ENCODE measurements at regions not wholly inside any gene's neighbourhood (a gene's known extent, or its start where the extent isn't known, plus 50 kb on each side); places are given as distances from the start of the nearest gene placed in this dataset.

- Mint-ChIP-seq H3K27ac (ENCODE audit: unreplicated experiment) (no peak overlapping the region), H3K4me1 (ENCODE audit: low read depth, unreplicated experiment) (no peaks in the 10 kb centered on the region), H3K4me3 (ENCODE audit: unreplicated experiment) (no peak overlapping the region), H3K9me3 (ENCODE audit: unreplicated experiment) (no peaks in the 10 kb centered on the region), H3K27me3 (ENCODE audit: unreplicated experiment) (peaks cover 5% of the 10 kb centered on the region), H3K36me3 (ENCODE audit: unreplicated experiment) (no peaks in the 10 kb centered on the region)
- no peak for TF ChIP-seq CTCF (IDR thresholded peaks at IDR 0.05; ENCODE audit: partially characterized antibody, unreplicated experiment)
- DNase-seq: no peak
These were observed 424.8 kb upstream of the DMAC1 start for GRCh38 chr9:8224381-8224801.

- H3K27ac Mint-ChIP-seq (ENCODE audit: unreplicated experiment): no peak overlapping the region
- H3K4me3 Mint-ChIP-seq (ENCODE audit: unreplicated experiment): no peak overlapping the region
- DNase-seq: no peak
- no peaks in the 10 kb centered on the region for H3K9me3 Mint-ChIP-seq (ENCODE audit: unreplicated experiment)
- TF ChIP-seq CTCF (IDR thresholded peaks at IDR 0.05; ENCODE audit: partially characterized antibody, unreplicated experiment): no peak
- no peaks in the 10 kb centered on the region for H3K36me3 Mint-ChIP-seq (ENCODE audit: unreplicated experiment)
- H3K27me3 Mint-ChIP-seq (ENCODE audit: unreplicated experiment): peaks cover 5% of the 10 kb centered on the region
- no peaks in the 10 kb centered on the region for H3K4me1 Mint-ChIP-seq (ENCODE audit: low read depth, unreplicated experiment)
These were observed 424.3 kb upstream of the DMAC1 start for GRCh38 chr9:8223861-8224260.

GRCh38 chr9:8221462-8221861 lies 421.9 kb upstream of the DMAC1 start:
- Mint-ChIP-seq H3K4me3 (ENCODE audit: unreplicated experiment) (no peak overlapping the region), H3K9me3 (ENCODE audit: unreplicated experiment) (no peaks in the 10 kb centered on the region), H3K27me3 (ENCODE audit: unreplicated experiment) (peaks cover 3% of the 10 kb centered on the region), H3K36me3 (ENCODE audit: unreplicated experiment) (peaks cover 17% of the 10 kb centered on the region), H3K27ac (ENCODE audit: unreplicated experiment) (no peak overlapping the region), H3K4me1 (ENCODE audit: low read depth, unreplicated experiment) (no peaks in the 10 kb centered on the region)
- no peak for TF ChIP-seq CTCF (IDR thresholded peaks at IDR 0.05; ENCODE audit: partially characterized antibody, unreplicated experiment)
- no peak for DNase-seq

GRCh38 chr9:8208465-8208864 lies 408.9 kb upstream of the DMAC1 start:
- H3K4me1 Mint-ChIP-seq (ENCODE audit: low read depth, unreplicated experiment): no peaks in the 10 kb centered on the region
- no peak overlapping the region for H3K27ac Mint-ChIP-seq (ENCODE audit: unreplicated experiment)
- DNase-seq: no peak
- no peak overlapping the region for H3K4me3 Mint-ChIP-seq (ENCODE audit: unreplicated experiment)
- no peaks in the 10 kb centered on the region for H3K27me3 Mint-ChIP-seq (ENCODE audit: unreplicated experiment)
- no peaks in the 10 kb centered on the region for H3K9me3 Mint-ChIP-seq (ENCODE audit: unreplicated experiment)
- H3K36me3 Mint-ChIP-seq (ENCODE audit: unreplicated experiment): no peaks in the 10 kb centered on the region
- TF ChIP-seq CTCF (IDR thresholded peaks at IDR 0.05; ENCODE audit: partially characterized antibody, unreplicated experiment): no peak

- DNase-seq: no peak
- no peak for TF ChIP-seq CTCF (IDR thresholded peaks at IDR 0.05; ENCODE audit: partially characterized antibody, unreplicated experiment)
- Mint-ChIP-seq H3K27ac (ENCODE audit: unreplicated experiment) (no peak overlapping the region), H3K9me3 (ENCODE audit: unreplicated experiment) (no peaks in the 10 kb centered on the region), H3K4me1 (ENCODE audit: low read depth, unreplicated experiment) (no peaks in the 10 kb centered on the region), H3K36me3 (ENCODE audit: unreplicated experiment) (no peaks in the 10 kb centered on the region), H3K27me3 (ENCODE audit: unreplicated experiment) (no peaks in the 10 kb centered on the region), H3K4me3 (ENCODE audit: unreplicated experiment) (no peak overlapping the region)
These were observed 408.0 kb upstream of the DMAC1 start for GRCh38 chr9:8207596-8207995.

Data from glutamatergic neuron (in vitro differentiated cells).